Midbrain (tissue), 1 donor: ENCODE measurements at regions not wholly inside any gene's neighbourhood (a gene's known extent, or its start where the extent isn't known, plus 50 kb on each side); places are given as distances from the start of the nearest gene placed in this dataset.
"Not testable (repeated sequence)": the region's sequence is repeated elsewhere in the genome, so short reads cannot be mapped to it uniquely, and the experiment has no call there.

ENCODE experiments used
- DNase-seq: peaks from one replicate; lab custom pipeline; 2025; lab: John Stamatoyannopoulos, UW

DNA sequence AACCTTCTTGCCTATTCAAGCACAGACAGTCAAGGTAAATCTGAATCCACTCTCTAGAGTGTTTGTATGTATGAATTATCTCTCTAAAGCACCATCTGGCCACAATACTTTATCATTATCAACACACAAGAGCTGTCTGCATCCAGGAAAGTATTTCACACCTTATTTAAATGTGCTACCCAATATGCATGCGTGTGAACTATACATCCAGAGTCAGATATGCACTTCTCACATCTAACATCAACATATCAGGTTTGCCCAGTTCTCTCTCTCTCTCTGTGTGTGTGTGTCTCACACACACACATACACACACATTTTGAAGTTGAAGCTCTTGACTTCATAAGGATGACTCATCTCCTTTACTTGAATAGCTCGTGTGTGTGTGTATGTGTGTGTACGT lies 697.5 kb upstream of the PCDH20 start:
- DNase-seq = no peak

DNA sequence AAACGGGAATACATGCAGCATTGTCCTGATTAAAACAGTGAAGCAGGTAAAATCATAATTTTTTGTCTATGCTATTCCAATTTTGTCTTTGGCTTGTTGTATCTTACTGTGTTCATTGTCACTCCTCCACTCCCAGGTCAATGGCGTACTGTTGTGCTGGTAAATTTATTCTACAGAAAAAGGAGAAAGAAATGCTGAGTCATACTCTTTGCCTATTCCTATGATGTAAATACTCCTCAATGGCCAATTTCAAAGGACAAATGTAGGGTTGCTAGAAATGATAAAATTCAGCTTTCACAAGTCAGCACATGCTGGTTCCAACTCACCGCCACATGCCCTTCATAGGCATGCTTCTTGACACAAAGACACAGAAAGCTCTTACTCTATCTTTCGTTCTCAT lies 694.4 kb upstream of the PCDH20 start:
- DNase-seq = no peak

DNA sequence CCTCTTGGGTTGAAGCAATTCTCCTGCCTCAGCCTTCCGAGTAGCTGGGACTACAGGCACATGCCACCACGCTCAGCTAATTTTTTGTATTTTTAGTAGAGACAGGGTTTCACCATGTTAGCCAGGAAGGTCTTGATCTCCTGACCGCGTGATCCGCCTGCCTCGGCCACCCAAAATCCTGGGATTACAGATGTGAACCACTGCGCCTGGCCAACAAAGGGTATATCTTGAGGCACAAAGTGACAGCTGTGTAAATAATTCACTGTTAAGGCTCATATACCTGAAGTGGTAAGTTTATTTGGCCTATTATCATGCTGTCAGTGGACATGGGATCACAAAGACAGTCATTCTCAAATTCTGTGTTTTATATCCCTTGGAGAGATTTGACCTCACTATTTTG lies 688.5 kb upstream of the PCDH20 start:
- DNase-seq = not testable (repeated sequence)

DNA sequence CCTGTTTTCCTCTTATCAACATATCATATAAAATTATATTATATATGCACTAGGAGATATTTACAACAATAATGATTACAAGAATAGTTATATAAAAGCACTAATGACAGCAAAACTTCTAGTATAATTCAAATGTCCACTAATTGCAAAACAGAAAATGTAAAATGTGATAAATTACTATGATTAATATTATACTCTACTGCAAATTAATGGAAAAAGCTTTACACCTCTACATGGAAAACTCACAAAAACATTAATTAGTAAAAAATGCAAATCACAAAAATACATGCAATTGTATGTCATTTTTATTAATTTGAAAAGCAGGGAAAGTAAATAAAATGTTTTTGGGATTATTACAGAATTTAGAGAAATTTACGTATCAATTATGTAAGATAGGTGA lies 681.0 kb upstream of the PCDH20 start:
- DNase-seq = no peak

DNA sequence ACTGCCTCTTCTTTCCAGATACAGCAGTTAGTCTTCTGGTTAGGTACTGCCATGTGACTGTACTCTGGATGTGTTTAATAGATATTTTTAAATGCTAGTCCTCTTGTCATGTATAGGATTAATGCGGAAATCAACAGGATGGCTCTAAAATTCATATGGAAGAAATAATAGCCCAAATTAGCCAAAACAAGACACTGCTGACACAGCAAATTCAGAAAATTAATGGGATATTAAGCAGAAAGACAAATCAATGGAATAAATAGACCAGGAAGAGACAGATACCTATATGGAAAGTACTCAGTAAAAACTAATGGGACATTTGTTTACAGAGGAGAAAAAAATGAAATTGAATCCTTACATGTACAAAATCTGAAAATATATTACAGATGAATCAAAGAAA lies 679.3 kb upstream of the PCDH20 start:
- no peak for DNase-seq

DNA sequence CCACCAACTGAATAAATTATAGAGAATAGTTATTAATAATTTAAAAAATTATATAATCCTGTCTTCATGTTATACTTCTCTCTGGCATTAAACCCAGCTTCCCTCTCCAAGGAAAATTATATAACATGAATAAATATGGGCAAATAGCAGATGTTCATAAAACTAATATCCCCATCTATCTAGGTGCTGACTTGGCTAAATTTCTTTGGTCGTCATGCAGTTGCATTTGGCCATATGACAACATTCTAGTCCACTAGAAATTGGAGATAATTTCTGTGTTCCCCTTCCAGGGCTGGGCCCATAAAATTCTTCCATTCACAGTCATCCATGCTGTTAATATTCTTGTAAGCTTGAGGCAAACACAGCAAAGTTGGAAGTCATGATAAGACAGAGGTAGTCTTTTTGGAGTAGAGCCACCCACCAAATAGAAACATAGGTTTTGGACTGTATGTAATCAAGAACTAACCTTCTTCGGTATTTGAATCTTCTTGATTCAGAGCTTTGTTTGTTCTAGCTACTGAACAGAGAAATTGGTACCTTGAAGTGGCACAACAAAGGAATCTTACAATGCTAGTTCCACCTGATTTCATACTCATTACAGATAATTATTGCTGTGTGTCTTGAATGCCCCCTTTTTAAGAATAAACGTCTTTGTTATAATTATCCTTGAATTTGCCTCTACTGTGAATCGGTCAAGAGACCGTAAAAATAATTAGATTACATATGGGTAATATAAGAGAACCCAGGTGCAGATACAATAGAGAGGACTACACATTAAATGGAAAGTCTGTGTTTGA lies 678.5 kb upstream of the PCDH20 start:
- no peak for DNase-seq

DNA sequence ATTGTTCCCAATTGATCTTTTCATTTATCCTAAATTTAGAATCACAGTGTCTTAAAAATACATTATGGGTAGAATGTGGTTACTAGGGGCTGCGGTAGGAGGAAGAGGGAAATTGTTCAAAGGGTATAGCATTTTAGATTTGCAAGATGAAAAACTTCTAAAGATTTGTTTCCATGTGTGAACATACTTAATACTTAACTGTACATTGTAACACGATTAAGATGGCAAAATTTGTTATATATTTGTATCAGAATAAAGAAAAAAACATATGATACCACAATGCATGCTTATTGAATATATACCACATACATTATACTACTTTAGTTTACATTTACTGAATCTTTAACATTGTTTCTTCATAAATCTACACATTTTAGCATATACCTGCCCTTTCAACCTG lies 677.3 kb upstream of the PCDH20 start:
- no peak for DNase-seq

DNA sequence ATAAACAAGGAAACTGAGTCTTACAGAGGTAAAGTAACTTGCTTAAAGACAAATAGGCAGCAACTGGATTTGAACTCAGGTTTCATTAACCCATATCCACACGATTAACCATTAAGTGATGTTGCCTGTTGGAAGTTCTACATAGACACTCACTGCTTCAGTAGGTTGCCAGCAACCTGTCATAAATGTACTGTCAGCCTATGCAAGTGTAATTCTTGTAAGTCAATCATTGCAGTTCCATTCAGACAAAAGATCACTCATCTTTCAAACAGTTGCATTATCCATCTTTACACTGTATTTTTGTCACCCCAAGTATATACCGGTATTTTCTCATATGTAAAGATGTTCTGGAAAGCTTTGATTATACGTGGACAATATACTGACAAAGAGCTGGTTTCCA lies 676.9 kb upstream of the PCDH20 start:
- DNase-seq = no peak

DNA sequence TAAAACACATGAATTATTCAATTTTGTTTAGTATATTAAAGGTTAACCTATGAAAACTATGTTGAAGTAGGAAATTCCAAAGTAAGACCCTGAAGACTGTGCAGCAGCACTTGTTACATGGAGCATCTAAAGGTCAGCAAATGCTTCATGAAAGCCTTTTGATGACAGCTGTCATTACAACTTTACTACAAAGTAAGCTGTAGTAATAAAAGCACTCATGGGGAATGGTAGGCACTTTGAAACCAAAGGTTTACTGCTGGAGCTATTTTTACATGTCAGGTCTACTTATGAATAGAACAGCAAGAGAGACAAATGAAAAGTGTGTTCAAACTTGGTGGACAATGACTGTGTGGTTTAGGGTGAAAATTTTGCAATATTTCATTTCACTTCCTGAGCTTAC lies 672.5 kb upstream of the PCDH20 start:
- no peak for DNase-seq

DNA sequence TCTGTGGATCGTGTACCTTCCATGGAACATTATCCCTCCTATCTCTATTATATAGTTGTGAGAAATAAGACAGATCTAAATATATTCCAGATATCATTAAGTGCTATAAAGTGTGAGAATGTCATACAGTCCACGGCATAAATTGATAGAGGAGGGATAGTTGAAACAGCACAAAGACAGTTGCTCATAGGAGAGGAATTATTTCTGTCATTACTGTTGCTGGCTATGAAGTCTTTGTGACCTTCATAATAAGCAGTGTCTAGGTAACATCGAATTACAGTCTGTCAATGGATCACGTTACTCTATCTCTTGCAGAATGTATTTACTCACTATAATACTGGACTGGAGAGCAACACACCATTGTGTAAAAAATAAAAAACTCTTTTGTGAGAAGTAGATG lies 671.5 kb upstream of the PCDH20 start:
- no peak for DNase-seq

DNA sequence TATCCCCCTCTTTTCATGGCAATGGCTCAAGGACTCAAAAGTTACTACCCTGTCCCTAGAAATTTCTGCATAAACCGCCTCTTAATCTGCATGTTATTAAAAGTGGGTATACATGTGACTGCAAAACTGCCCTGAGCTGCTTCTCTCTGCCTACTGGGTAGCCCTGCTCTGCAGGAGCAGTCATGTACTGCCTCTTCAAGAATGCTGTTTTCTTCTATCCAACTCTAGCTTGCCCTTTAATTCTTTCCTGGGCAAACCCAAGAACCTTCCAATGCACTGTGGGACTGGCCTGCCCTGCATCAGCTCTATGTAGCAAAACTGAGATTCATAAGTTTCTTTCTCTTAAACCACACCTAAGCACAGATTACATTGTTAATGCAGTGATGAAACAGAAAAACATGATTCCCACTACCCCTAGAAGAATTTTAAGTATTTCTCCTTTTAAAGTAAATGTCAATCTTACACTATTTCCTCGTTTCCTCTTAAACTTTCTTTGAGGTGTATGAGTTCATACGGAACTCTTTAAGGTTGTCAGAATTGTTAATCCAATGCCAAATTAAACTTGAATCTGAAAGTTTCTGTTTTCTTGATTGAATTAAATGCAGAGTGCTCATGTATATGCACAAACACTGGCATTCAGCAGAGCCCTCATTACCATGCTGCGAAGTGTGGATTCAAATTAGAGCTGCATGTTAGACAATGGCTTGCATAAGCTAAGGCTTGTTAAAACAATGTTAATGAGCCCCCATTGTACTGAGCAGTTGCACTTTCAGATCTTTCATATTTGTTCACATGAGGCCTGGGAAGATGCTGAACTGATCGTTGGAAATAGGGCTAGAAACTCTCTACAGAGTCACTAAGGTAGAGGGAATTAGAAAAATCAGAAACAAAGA lies 669.9 kb upstream of the PCDH20 start:
- no peak for DNase-seq

DNA sequence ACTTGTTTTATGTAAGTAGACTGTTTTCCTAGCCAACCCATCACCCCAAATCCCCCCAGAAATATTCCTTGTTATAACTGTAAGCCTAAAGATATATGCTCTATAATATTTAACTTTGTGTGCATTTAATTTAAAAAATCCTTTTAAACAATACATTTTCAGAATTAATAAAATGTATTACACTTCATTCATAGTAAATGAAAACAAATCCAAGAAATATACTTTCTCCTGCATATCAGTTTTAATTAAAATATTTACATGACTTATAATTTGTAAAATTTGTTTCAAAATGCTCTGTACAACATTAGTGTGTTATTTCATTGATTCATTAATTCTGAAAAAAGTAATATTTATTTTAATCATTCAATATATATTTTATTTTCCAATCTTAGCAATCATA lies 669.1 kb upstream of the PCDH20 start:
- no peak for DNase-seq

DNA sequence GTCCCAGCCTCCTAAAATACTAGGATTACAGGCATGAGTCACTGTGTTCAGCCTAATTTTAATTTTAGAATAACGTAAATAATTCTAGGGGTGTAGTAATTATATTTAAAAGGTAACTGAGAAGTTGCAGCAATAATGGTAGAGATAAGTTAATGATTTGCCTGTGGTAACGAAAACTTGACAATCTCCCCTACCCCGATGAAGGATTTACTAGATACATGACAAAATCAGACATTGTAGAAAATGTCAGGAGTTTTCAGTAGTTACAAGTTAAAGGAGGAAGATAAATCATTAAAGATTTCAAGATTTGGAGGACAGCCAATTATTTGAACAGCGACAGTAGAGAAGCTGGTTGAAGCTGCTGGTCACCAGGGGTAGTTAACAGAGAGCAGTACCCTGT lies 652.2 kb upstream of the PCDH20 start:
- DNase-seq = no peak

DNA sequence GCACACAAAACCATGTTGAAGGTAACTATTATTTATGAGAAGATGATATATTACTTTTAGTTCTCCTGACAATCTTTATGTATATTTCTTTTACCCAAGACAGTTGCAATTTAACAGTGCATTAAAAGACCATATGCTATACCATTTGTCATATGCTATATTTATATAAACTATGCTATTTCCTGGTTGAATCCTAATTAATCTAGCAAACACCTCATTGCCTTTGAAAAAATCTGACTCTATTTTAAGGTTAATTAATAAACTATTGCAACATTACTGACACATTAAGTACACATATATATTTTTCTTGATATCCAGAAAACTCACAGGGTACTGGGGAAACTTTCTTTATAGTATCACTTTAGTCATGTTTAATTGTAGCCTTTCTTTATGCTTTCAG lies 649.4 kb upstream of the PCDH20 start:
- DNase-seq = no peak

DNA sequence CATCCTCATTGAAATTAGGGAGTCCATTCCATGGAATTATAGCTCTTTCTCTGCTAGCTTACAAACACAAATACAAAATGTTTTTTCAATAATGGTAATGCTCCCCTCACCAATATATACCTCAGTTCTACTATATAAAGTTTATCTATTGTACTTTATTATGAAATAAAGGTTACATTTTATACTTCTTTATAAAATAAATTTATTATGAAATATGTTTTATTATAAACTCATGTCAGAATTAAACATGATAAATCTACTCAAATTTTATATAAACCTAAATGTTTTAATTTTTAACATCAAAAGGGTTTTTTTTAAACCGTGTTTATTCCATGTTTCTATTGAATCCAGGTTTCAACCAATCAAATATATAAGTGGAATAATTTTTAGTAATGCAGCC lies 646.1 kb upstream of the PCDH20 start:
- DNase-seq = no peak

DNA sequence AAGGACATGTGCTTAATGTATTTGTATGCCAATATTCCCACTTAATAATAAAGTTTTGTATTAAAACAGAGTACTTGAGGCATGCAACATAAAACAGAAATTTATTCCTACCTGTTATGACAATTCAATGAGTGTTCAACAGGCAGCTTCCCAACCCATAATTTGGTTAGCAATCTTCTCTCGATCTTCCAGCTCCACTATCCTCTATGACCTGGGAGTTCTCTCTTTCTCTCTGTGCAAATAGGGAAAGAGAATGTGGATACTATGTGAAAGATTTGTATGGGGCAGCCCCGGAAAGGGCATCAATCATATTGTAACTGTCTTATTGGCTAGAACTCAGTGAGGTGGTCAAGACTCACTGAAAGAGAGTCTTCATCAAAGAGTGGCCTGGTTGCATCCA lies 644.9 kb upstream of the PCDH20 start:
- no peak for DNase-seq

DNA sequence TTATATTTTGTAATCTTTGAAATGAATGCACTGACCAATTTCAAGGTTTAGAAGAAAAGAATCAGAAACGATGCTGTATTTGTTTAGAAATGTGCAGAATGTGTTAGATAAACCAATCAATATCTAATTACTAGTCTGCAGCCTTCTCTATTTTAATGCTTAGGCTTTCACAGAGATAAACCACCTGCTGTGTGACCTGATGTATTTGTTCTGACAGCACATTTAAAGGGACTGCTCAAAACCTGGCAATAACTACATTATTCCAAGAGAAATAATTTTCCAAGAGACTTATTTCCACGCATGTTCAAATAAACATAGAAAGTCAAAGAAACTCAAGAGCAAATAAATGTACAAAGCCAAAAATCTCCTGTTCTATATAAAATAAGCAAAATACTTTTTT lies 641.6 kb upstream of the PCDH20 start:
- DNase-seq = no peak

DNA sequence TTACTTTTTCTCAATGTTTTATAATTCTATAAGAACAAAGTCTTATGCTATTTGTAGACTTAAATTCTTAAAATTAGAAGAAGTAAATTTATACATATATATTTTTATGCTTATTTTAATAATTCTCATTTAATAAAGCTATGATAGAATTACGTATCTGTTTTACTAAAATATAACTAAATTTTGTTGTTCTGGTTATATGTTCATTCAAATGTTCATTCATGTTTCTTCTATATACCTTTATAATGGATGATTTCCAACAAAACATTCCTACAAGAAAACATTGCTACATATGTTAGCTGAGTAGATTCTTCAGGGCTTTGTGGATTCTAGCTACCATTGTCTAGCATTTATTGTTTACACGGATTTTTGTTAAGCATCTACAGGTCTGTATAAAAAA lies 634.3 kb upstream of the PCDH20 start:
- DNase-seq = no peak

DNA sequence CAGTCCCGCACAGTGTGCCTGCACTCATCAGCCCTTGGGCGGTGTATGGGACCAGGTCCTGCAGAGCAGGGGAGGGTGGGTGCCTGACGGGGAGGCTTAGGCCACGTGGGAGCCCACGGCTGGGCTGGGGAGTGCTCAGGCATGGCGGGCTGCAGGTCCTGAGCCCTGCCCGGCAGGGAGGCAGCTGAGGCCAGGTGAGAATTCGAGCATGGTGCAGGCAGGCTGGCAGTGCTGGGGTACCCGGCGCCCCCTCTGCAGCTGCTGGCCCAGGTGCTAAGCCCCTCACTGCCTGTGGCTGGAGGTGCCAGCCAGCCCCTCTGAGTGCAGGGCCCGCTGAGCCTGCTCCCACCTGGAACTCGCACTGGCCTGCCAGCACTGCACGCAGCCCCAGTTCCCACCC lies 630.9 kb upstream of the PCDH20 start:
- DNase-seq = no peak

DNA sequence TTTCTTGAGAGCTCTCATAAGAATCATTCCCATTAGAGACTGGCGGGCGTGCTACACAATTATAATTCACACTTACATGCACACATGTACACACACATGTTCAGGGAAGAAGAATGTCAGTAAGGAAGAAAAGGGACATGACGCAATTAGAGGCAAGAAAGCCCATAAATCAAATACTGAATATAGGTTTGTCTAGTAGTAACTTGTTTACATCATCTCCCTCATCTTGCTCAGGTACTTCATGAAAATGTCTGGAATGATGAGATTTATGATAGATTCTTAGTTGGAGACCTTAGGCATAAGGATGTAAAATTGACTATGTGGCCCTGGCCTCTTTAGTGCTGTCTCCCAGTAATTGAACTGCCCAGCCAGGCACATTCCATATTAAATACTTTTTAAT lies 628.0 kb upstream of the PCDH20 start:
- no peak for DNase-seq

DNA sequence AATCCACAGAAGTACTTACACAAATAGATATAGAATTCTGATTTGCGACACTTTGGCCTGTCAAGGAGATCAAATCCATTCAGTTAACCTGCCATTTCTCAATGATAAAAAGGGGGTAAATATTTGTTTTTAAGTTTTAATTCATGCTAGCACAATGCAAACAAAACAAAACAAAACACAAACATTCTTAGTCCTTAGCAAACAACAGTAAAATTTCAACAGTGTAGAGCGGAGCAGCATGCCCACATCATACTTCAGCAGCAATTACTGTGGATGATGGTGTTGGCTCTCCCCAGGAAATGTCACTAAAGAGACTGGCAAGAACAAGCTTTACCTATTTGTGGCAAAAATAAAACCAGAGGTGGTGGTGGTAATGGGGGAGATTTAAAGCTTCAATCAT lies 625.2 kb upstream of the PCDH20 start:
- no peak for DNase-seq

DNA sequence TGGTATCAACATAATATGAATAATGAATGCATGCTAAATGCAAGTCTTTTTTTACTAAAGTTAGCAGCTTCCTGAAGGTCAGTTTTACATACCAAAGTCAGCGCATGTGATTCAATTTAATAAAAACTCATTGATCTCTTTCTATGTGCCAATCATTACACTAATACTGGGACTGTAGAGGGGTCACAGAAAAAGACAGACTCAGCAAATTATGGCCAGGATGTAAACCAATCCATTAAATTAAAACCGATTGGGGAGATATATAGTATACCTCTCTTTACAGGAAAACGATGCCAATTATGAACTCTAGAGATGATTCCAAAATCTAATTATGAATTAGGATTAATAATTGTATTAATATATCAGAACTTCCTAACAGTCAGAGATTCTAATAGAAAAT lies 624.4 kb upstream of the PCDH20 start:
- no peak for DNase-seq

DNA sequence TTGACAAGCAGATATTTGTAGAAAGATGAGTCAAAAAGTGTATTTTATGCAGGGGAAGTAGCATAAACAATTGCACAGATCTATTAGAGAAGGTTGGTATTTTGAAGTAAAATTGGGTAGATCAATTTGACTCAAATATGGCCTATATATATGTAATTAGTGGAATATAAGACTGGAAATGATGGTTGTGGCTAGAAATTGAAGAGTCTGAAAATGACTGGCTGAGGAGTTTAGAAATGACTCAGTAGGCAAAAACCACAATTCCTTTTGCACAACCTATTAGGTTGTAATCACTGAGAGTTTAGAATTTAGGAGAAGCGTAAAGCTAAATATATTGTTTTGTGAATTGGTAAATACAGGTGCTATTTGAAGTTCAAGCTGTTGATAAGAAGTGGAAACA lies 622.6 kb upstream of the PCDH20 start:
- DNase-seq = no peak

DNA sequence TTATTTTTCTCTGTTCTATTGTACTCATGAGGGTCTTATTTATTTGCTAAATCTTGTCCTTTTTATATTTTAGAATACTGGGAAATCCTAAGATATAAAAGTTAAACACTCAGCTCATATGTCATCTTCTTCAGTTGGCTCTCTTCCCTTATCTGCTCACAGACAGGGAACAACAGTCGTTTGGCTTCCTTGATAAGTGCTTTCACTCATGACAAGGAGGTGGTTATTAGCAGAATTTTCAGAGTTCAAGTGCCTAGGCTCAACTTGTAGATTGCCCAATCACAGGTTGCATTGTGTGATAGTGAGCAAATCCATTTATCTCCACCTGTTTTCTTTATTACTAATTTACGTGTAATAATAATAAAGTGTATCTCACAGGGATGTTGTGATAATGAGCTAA lies 620.3 kb upstream of the PCDH20 start:
- DNase-seq = no peak
